ENCODE measurements at regions not wholly inside any gene's neighbourhood (a gene's known extent, or its start where the extent isn't known, plus 50 kb on each side); places are given as distances from the start of the nearest gene placed in this dataset.

- no peak overlapping the region for H3K4me3 ChIP-seq (replicated peaks; ENCODE audit: low read depth, low read length)
- DNase-seq (ENCODE audit: extremely low read depth, low read depth) = no peak
- TF ChIP-seq CTCF (IDR thresholded peaks at IDR 0.05; ENCODE audit: low read depth, low read length, missing control alignments) = no peak
Measured at GRCh38 chr11:119855066-119855465, 126.1 kb upstream of the NECTIN1 start.

GRCh38 chr11:119854521-119854920 lies 125.5 kb upstream of the NECTIN1 start:
- TF ChIP-seq CTCF (IDR thresholded peaks at IDR 0.05; ENCODE audit: low read depth, low read length, missing control alignments) = no peak
- H3K4me3 ChIP-seq (replicated peaks; ENCODE audit: low read depth, low read length) = no peak overlapping the region
- no peak for DNase-seq (ENCODE audit: extremely low read depth, low read depth)

- DNase-seq (ENCODE audit: extremely low read depth, low read depth) = no peak
- no peak for TF ChIP-seq CTCF (IDR thresholded peaks at IDR 0.05; ENCODE audit: low read depth, low read length, missing control alignments)
- no peak overlapping the region for H3K4me3 ChIP-seq (replicated peaks; ENCODE audit: low read depth, low read length)
Measured at GRCh38 chr11:119853581-119854360, 124.8 kb upstream of the NECTIN1 start.

GRCh38 chr11:119852741-119853140 lies 123.7 kb upstream of the NECTIN1 start:
- no peak for TF ChIP-seq CTCF (IDR thresholded peaks at IDR 0.05; ENCODE audit: low read depth, low read length, missing control alignments)
- DNase-seq (ENCODE audit: extremely low read depth, low read depth) = no peak
- H3K4me3 ChIP-seq (replicated peaks; ENCODE audit: low read depth, low read length) = no peak overlapping the region

- TF ChIP-seq CTCF (IDR thresholded peaks at IDR 0.05; ENCODE audit: low read depth, low read length, missing control alignments) = no peak
- H3K4me3 ChIP-seq (replicated peaks; ENCODE audit: low read depth, low read length) = no peak overlapping the region
- DNase-seq (ENCODE audit: extremely low read depth, low read depth) = no peak
Measured at GRCh38 chr11:119850822-119851409, 121.9 kb upstream of the NECTIN1 start.

GRCh38 chr11:119849872-119850271 lies 120.9 kb upstream of the NECTIN1 start:
- no peak for DNase-seq (ENCODE audit: extremely low read depth, low read depth)
- TF ChIP-seq CTCF (IDR thresholded peaks at IDR 0.05; ENCODE audit: low read depth, low read length, missing control alignments) = no peak
- no peak overlapping the region for H3K4me3 ChIP-seq (replicated peaks; ENCODE audit: low read depth, low read length)

Data from HFF-Myc (cell line).